NCI-H2107 (cell line): ENCODE measurements at regions not wholly inside any gene's neighbourhood (a gene's known extent, or its start where the extent isn't known, plus 50 kb on each side); places are given as distances from the start of the nearest gene placed in this dataset.

ENCODE experiments used
- DNase-seq: peaks from one replicate; lab custom pipeline; 2025; lab: John Stamatoyannopoulos, UW

DNA sequence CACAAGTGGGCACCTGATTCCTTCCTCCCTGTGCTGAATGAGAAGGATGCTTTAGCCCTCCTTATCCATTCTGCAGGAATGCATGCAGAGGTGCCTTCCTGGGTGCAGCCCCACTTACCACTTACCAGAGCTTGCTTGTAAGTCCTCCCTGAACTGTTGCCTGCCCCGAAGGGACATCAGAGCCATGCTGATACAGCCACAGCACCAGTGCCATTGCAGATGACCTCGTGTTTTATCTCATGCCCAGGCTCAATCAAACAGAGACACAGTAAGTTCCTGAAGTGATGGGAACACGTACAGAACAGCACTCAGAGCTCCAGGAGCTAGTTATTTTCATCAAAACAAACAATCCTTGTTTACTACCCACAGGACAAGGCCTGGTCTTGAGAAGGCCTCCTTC, 81.9 kb downstream of the ATP1A1 start:
- no peak for DNase-seq

GRCh38 chr1:116455509-116455908, 82.5 kb downstream of the ATP1A1 start:
- DNase-seq, result no peak

DNA sequence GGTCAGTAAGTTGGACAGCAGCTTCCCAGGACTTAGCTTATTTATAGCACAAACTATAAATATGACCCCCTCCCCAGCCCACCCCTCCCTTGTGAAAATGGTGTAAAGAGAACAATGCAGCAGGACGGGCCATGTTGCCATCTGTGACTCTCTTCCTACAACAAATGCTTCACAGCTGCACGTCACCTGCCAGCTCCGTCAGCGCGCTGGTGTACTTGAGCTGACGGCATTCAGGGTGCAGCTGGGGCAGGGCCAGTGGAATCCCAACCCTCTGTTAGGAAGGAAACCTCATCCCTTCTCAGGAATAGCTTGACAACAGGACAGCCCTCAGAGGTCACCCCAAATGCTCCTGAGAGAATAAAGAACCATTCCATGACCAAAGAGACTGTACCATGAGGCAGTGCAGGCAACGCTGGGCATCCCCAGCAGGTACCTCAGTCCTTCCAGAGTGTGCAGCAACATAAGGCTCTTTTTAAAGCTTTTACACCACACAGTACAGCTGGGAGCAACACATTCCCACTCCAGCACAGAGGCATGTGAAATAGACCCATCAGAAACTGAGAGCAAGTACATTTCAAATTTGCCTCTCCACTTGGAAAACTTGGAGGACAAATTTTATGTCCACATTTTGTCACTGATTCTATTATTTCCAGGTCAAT, 85.0 kb downstream of the ATP1A1 start:
- peak; percentile 30 for DNase-seq

GRCh38 chr1:116458695-116459094, 85.7 kb downstream of the ATP1A1 start:
- no peak for DNase-seq

GRCh38 chr1:116460261-116460660, 87.2 kb downstream of the ATP1A1 start:
- DNase-seq, result no peak

GRCh38 chr1:116460783-116461376, 87.8 kb downstream of the ATP1A1 start:
- DNase-seq, result no peak

DNA sequence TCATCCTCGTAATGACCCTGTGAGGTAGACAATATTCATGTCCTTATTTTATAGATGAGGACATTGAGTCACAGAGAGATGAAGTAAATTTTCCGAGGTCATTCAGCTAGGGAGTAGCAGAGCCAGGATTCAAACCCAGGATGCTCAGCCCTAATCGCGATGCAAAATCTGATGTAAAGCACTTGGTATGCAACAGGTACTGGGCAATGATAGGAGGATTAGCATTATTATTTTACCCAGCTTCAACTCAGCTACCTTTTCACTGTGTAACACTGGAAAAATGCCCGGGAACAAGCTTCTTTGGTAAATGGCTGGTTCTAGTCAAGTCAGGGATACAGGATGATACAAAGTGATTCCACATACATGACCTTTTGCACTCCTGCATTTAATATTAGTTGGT, 88.7 kb downstream of the ATP1A1 start:
- no peak for DNase-seq

- DNase-seq, result no peak
Measured at GRCh38 chr1:116462722-116463121, 89.7 kb downstream of the ATP1A1 start.

DNA sequence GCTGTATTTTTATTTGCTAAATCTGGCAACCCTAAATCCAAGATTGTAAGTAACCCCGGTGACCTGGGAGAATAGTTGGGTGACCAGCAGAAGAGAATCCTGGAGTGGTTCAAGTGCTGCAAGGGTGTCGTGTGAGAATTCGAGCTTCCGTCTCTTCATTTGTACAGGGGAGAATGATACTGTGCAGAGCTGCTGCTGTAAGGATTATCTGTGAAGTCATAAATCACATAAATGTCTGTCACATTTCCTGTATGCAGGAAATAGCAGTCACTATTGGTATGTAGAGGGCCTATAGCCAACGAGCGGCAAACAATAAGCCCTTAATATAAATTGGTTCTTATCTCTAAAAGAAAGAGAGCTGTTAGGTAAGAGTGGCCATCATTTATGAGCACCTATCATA, 90.7 kb downstream of the ATP1A1 start:
- DNase-seq, result no peak
